RWPE2 (cell line): ENCODE measurements at regions not wholly inside any gene's neighbourhood (a gene's known extent, or its start where the extent isn't known, plus 50 kb on each side); places are given as distances from the start of the nearest gene placed in this dataset.

Experiments
- ATAC-seq: fragments of 200-7000 bp; cut with Tn5 transposase; 3 replicates; pipeline ENCODE4 v1.9.1; 2021; ENCODE audit warnings: low read depth
- DNase-seq: peaks from one replicate; pipeline ENCODE4 v3.0.0-alpha.2; 2020; ENCODE audit warnings: low spot score
- H3K27ac ChIP-seq: fragments of 450-650 bp; 2 replicates; pipeline ENCODE4 v1.5.1; 2017; ENCODE audit warnings: mild to moderate bottlenecking; ENCODE audit not compliant: poor library complexity, severe bottlenecking
- H3K27me3 ChIP-seq: fragments of 250-450 bp; sonication (Bioruptor Pico); 2 replicates; pipeline ENCODE4 v1.5.1; 2021; ENCODE audit warnings: mild to moderate bottlenecking, moderate library complexity; ENCODE audit not compliant: insufficient read depth, poor library complexity, severe bottlenecking
- H3K36me3 ChIP-seq: fragments of 250-450 bp; sonication (Bioruptor Pico); 2 replicates; pipeline ENCODE4 v1.5.1; 2020; ENCODE audit warnings: low read depth, mild to moderate bottlenecking, moderate library complexity
- H3K4me1 ChIP-seq: fragments of 250-450 bp; sonication (Bioruptor Pico); 2 replicates; pipeline ENCODE4 v1.5.1; 2021; ENCODE audit warnings: mild to moderate bottlenecking, moderate library complexity; ENCODE audit not compliant: insufficient read depth, poor library complexity, severe bottlenecking
- H3K4me3 ChIP-seq: fragments of 250-450 bp; sonication (Bioruptor Pico); 2 replicates; pipeline ENCODE4 v1.5.1; 2021; ENCODE audit warnings: mild to moderate bottlenecking, moderate library complexity; ENCODE audit not compliant: severe bottlenecking
- H3K9me3 ChIP-seq: fragments of 250-450 bp; sonication (Bioruptor Pico); 2 replicates; pipeline ENCODE4 v1.5.1; 2021; ENCODE audit warnings: mild to moderate bottlenecking, moderate library complexity; ENCODE audit not compliant: severe bottlenecking
- CTCF ChIP-seq: fragments of 450-650 bp; IDR thresholded peaks from one replicate; pipeline ENCODE4 v1.5.1; 2017; ENCODE audit warnings: mild to moderate bottlenecking, moderate library complexity; ENCODE audit not compliant: poor library complexity, severe bottlenecking

GRCh38 chr10:106044503-106044902, 1120.0 kb downstream of the SORCS1 start:
- no peaks in the 10 kb centered on the region for H3K9me3 ChIP-seq
- no peak for ATAC-seq
- H3K27me3 ChIP-seq: no peaks in the 10 kb centered on the region
- no peaks in the 10 kb centered on the region for H3K36me3 ChIP-seq
- no peak for TF ChIP-seq CTCF
- no peaks in the 10 kb centered on the region for H3K4me1 ChIP-seq
- H3K27ac ChIP-seq: no peak overlapping the region
- no peak for DNase-seq
- no peak overlapping the region for H3K4me3 ChIP-seq

- Histone ChIP-seq H3K4me1 (no peaks in the 10 kb centered on the region), H3K27me3 (no peaks in the 10 kb centered on the region), H3K4me3 (no peak overlapping the region), H3K36me3 (no peaks in the 10 kb centered on the region), H3K9me3 (no peaks in the 10 kb centered on the region), H3K27ac (no peak overlapping the region)
- 0 out of 3 replicates have a peak, but pooled peaks have one; percentile 23 for ATAC-seq
- no peak for TF ChIP-seq CTCF
- DNase-seq: no peak
Observed at GRCh38 chr10:106043863-106044262, 1120.6 kb downstream of the SORCS1 start.

GRCh38 chr10:106038246-106038645, 1126.3 kb downstream of the SORCS1 start:
- TF ChIP-seq CTCF: no peak
- no peak for ATAC-seq
- H3K4me1 ChIP-seq: no peaks in the 10 kb centered on the region
- H3K9me3 ChIP-seq: no peaks in the 10 kb centered on the region
- DNase-seq: no peak
- no peak overlapping the region for H3K4me3 ChIP-seq
- no peak overlapping the region for H3K27ac ChIP-seq
- no peaks in the 10 kb centered on the region for H3K36me3 ChIP-seq
- no peaks in the 10 kb centered on the region for H3K27me3 ChIP-seq

- no peak for ATAC-seq
- no peaks in the 10 kb centered on the region for H3K36me3 ChIP-seq
- no peaks in the 10 kb centered on the region for H3K9me3 ChIP-seq
- no peak overlapping the region for H3K4me3 ChIP-seq
- H3K27me3 ChIP-seq: no peaks in the 10 kb centered on the region
- DNase-seq: no peak
- no peak overlapping the region for H3K27ac ChIP-seq
- H3K4me1 ChIP-seq: no peaks in the 10 kb centered on the region
- TF ChIP-seq CTCF: no peak
Observed at GRCh38 chr10:106033065-106033464, 1131.4 kb downstream of the SORCS1 start.

- H3K4me3 ChIP-seq: no peak overlapping the region
- no peaks in the 10 kb centered on the region for H3K27me3 ChIP-seq
- no peak for TF ChIP-seq CTCF
- ATAC-seq (no peak), DNase-seq (no peak)
- no peaks in the 10 kb centered on the region for H3K4me1 ChIP-seq
- H3K9me3 ChIP-seq: no peaks in the 10 kb centered on the region
- H3K27ac ChIP-seq: no peak overlapping the region
- no peaks in the 10 kb centered on the region for H3K36me3 ChIP-seq
Observed at GRCh38 chr10:106032450-106033002, 1132.0 kb downstream of the SORCS1 start.
